ENCODE measurements at regions not wholly inside any gene's neighbourhood (a gene's known extent, or its start where the extent isn't known, plus 50 kb on each side); places are given as distances from the start of the nearest gene placed in this dataset.

GRCh38 chr2:217451666-217452065, 551.1 kb downstream of the TNS1 start (continued):
- TF ChIP-seq, protein P1, sequence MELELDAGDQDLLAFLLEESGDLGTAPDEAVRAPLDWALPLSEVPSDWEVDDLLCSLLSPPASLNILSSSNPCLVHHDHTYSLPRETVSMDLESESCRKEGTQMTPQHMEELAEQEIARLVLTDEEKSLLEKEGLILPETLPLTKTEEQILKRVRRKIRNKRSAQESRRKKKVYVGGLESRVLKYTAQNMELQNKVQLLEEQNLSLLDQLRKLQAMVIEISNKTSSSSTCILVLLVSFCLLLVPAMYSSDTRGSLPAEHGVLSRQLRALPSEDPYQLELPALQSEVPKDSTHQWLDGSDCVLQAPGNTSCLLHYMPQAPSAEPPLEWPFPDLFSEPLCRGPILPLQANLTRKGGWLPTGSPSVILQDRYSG (CRISPR knock-in tag; IDR thresholded peaks at IDR 0.05) = no peak
- TF ChIP-seq ZBTB37 (CRISPR knock-in tag; IDR thresholded peaks at IDR 0.05) (no peak), KDM5A (IDR thresholded peaks at IDR 0.05; ENCODE audit: borderline replicate concordance, low read length) (no peak), HES4 (CRISPR knock-in tag; IDR thresholded peaks at IDR 0.05; ENCODE audit: borderline replicate concordance) (no peak), PITX1 (CRISPR knock-in tag; IDR thresholded peaks at IDR 0.05) (0 out of 2 replicates have a peak, but pooled peaks have one; percentile 22), CENPX (CRISPR knock-in tag; IDR thresholded peaks at IDR 0.05) (no peak), ZNF83 (CRISPR knock-in tag; IDR thresholded peaks at IDR 0.05; ENCODE audit: borderline replicate concordance) (no peak), GTF3A (CRISPR knock-in tag; conservative IDR thresholded peaks at IDR 0.05) (no peak), CBX5 (CRISPR knock-in tag; IDR thresholded peaks at IDR 0.05; ENCODE audit: borderline replicate concordance) (no peak), ZNF563 (CRISPR knock-in tag; IDR thresholded peaks at IDR 0.05) (no peak), SMARCC2 (IDR thresholded peaks at IDR 0.05) (0 out of 2 replicates have a peak, but pooled peaks have one; percentile 31), THYN1 (CRISPR knock-in tag; IDR thresholded peaks at IDR 0.05; ENCODE audit: borderline replicate concordance, low read depth) (no peak), ATF7-NPFF (CRISPR knock-in tag; IDR thresholded peaks at IDR 0.05; ENCODE audit: low read depth) (no peak), ZNF136 (CRISPR knock-in tag; IDR thresholded peaks at IDR 0.05; ENCODE audit: low read depth) (no peak)
- TF ChIP-seq, protein P2, sequence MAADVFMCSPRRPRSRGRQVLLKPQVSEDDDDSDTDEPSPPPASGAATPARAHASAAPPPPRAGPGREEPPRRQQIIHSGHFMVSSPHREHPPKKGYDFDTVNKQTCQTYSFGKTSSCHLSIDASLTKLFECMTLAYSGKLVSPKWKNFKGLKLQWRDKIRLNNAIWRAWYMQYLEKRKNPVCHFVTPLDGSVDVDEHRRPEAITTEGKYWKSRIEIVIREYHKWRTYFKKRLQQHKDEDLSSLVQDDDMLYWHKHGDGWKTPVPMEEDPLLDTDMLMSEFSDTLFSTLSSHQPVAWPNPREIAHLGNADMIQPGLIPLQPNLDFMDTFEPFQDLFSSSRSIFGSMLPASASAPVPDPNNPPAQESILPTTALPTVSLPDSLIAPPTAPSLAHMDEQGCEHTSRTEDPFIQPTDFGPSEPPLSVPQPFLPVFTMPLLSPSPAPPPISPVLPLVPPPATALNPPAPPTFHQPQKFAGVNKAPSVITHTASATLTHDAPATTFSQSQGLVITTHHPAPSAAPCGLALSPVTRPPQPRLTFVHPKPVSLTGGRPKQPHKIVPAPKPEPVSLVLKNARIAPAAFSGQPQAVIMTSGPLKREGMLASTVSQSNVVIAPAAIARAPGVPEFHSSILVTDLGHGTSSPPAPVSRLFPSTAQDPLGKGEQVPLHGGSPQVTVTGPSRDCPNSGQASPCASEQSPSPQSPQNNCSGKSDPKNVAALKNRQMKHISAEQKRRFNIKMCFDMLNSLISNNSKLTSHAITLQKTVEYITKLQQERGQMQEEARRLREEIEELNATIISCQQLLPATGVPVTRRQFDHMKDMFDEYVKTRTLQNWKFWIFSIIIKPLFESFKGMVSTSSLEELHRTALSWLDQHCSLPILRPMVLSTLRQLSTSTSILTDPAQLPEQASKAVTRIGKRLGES (CRISPR knock-in tag; IDR thresholded peaks at IDR 0.05; ENCODE audit: borderline replicate concordance) = no peak
